ENCODE measurements at regions not wholly inside any gene's neighbourhood (a gene's known extent, or its start where the extent isn't known, plus 50 kb on each side); places are given as distances from the start of the nearest gene placed in this dataset.
A peak's percentile ranks its signal among the peaks of the same experiment; 100 is the strongest.

DNA sequence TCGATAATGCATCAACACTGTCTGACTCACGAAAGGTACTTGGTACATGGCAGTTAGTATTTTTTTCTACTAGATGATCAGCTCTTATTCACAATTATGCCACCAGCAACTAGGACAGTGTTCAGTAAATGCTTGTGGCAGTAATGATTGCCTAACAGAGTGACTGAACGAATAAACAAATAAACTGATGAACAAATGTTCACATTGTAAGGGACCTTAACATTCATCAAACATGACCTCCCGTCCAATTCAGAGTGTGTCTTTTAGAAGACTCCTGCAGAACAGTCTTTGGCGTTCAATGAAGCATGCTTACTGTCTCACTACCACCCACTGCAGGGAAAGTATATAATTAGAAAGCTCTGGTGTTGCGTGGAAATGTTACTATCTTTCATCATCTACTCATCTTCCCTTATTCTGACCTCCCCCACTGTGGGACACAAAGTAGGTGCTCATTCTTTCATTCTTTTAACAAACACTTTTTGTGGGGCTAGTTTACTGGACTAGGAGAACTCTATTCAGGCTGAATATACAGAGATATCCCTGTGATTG is 319.3 kb downstream of the RAB28 start (continued):
- TF ChIP-seq, protein P1, sequence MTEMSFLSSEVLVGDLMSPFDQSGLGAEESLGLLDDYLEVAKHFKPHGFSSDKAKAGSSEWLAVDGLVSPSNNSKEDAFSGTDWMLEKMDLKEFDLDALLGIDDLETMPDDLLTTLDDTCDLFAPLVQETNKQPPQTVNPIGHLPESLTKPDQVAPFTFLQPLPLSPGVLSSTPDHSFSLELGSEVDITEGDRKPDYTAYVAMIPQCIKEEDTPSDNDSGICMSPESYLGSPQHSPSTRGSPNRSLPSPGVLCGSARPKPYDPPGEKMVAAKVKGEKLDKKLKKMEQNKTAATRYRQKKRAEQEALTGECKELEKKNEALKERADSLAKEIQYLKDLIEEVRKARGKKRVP (CRISPR knock-in tag; IDR thresholded peaks at IDR 0.05), result peak in 1 of 2 experiments; percentile 29; a peak in 1 of 4 replicates

DNA sequence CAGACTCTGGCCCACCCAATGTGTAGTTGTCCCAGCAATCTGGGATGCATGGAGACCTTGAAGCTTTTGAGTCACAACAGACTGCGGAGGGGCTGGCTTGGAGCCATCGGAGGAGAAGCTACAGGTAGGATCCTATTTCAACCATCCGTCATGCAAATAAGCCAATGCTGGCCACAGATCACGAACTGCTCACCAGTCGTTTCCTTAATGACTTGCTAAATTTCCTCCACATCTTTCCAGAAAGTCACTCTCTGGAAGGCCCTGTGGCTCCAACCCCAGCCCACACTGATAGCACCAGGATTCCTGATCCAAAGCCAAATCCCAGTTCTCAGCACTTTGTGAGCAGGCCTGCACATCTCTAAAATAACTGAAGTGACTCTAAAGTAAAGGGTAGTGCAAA is 321.3 kb downstream of the RAB28 start:
- FAIRE-seq, result no peak
- H3K79me2 ChIP-seq (ENCODE audit: insufficient read depth, low read length), result no peaks in the 10 kb centered on the region
- no peak overlapping the region for H2AFZ ChIP-seq (ENCODE audit: low read length)
- intact Hi-C loops (cut with micrococcal nuclease; ENCODE audit: unreplicated experiment), result no loop called here
- CTCF ChIA-PET (ENCODE audit: low intra/inter-chr PET ratio, low total read pairs), result no interaction called here
- in situ Hi-C loops (cut with HindIII; ENCODE audit: extremely low pct_ligation_motif_present, low pct_unique_long_range_greater_than_20kb), result no loop called here
- peaks cover 30% of the 10 kb centered on the region for H3K4me1 ChIP-seq (ENCODE audit: insufficient read depth, low read length)
- H4K20me1 ChIP-seq (ENCODE audit: insufficient read depth, low read length), result no peaks in the 10 kb centered on the region
- no peak overlapping the region for H3K9ac ChIP-seq (ENCODE audit: insufficient read depth, low read depth, low read length)
- no peaks in the 10 kb centered on the region for H3K27me3 ChIP-seq (ENCODE audit: control insufficient read depth in 1 of 2, insufficient read depth in 2 of 2, low read length in 2 of 2)
- WGBS (ENCODE audit: low lambda C conversion rate), result 82% methylated on average over 5 of the region's 5 CpGs
- no peak overlapping the region for H3K27ac ChIP-seq (ENCODE audit: extremely low read length, insufficient read depth, low read length)
- no peaks in the 10 kb centered on the region for H3K9me3 ChIP-seq (ENCODE audit: low read length)
- no peak overlapping the region for H3K4me2 ChIP-seq (ENCODE audit: low read depth, low read length)
- H3K36me3 ChIP-seq (replicated peaks in 1 of 2; ENCODE audit: control insufficient read depth in 1 of 2, insufficient read depth in 2 of 2, low read length in 2 of 2), result no peaks in the 10 kb centered on the region
- BruUV-seq (replicated peaks), result no TSS peak
- POLR2A ChIA-PET, result no interaction called here
- TF ChIP-seq ZNF552 (CRISPR knock-in tag; IDR thresholded peaks at IDR 0.05; ENCODE audit: borderline replicate concordance), result no peak
- TF ChIP-seq POLR2G (IDR thresholded peaks at IDR 0.05; ENCODE audit: low read depth, low read length), result no peak
- TF ChIP-seq SIN3B (IDR thresholded peaks at IDR 0.05; ENCODE audit: low read length), result no peak
- TF ChIP-seq POLR2A (IDR thresholded peaks at IDR 0.05; ENCODE audit: insufficient read depth in 1 of 2, low read depth in 2 of 2, low read length in 2 of 2), result no peak
- ATAC-seq, result no peak
- no peak overlapping the region for H3K4me3 ChIP-seq (replicated peaks in 1 of 3; ENCODE audit: insufficient read depth in 1 of 3, low read depth in 2 of 3, low read length in 3 of 3)
- DNase-seq (ENCODE audit: low spot score), result no peak

DNA sequence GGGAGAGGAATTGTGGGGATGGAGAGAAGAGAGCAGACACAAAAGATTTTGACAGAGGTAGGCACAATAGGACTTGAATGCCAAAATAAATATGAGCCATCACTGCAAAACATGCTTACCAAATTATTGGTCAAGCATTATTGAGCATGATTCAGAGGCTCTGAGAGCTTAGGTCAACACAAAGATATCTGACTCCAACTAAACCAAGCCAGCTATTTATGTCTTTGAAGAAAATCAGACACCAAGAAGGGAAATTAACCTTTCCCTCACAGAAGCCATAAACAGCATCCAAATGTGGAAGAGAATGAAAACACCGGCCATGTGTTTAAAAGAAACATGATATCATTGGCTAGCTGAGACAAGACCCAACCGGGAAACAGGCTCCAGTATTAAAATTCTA is 323.2 kb downstream of the RAB28 start:
- Histone ChIP-seq H3K36me3 (replicated peaks in 1 of 2; ENCODE audit: control insufficient read depth in 1 of 2, insufficient read depth in 2 of 2, low read length in 2 of 2) (no peaks in the 10 kb centered on the region), H3K9ac (ENCODE audit: insufficient read depth, low read depth, low read length) (no peak overlapping the region), H3K9me3 (ENCODE audit: low read length) (no peaks in the 10 kb centered on the region), H3K27ac (ENCODE audit: extremely low read length, insufficient read depth, low read length) (no peak overlapping the region), H3K4me3 (replicated peaks in 1 of 3; ENCODE audit: insufficient read depth in 1 of 3, low read depth in 2 of 3, low read length in 3 of 3) (no peak overlapping the region), H4K20me1 (ENCODE audit: insufficient read depth, low read length) (no peaks in the 10 kb centered on the region), H3K79me2 (ENCODE audit: insufficient read depth, low read length) (no peaks in the 10 kb centered on the region), H2AFZ (ENCODE audit: low read length) (no peak overlapping the region), H3K27me3 (ENCODE audit: control insufficient read depth in 1 of 2, insufficient read depth in 2 of 2, low read length in 2 of 2) (no peaks in the 10 kb centered on the region), H3K4me1 (ENCODE audit: insufficient read depth, low read length) (peaks cover 30% of the 10 kb centered on the region), H3K4me2 (ENCODE audit: low read depth, low read length) (no peak overlapping the region)
- ChIA-PET CTCF (ENCODE audit: low intra/inter-chr PET ratio, low total read pairs) (no interaction called here), POLR2A (no interaction called here)
- in situ Hi-C loops (cut with HindIII; ENCODE audit: extremely low pct_ligation_motif_present, low pct_unique_long_range_greater_than_20kb) (no loop called here), intact Hi-C loops (cut with micrococcal nuclease; ENCODE audit: unreplicated experiment) (no loop called here)
- ATAC-seq (no peak), FAIRE-seq (no peak), DNase-seq (ENCODE audit: low spot score) (no peak)
- BruUV-seq (replicated peaks), result no TSS peak
- WGBS (ENCODE audit: low lambda C conversion rate), result 34% methylated on average over 2 of the region's 2 CpGs
- no peak for TF ChIP-seq ZIK1 (CRISPR knock-in tag; IDR thresholded peaks at IDR 0.05; ENCODE audit: borderline replicate concordance, low read depth)
- TF ChIP-seq THAP11 (CRISPR knock-in tag; IDR thresholded peaks at IDR 0.05), result no peak
- TF ChIP-seq STAG1 (CRISPR knock-in tag; IDR thresholded peaks at IDR 0.05), result no peak
- TF ChIP-seq, protein P2, sequence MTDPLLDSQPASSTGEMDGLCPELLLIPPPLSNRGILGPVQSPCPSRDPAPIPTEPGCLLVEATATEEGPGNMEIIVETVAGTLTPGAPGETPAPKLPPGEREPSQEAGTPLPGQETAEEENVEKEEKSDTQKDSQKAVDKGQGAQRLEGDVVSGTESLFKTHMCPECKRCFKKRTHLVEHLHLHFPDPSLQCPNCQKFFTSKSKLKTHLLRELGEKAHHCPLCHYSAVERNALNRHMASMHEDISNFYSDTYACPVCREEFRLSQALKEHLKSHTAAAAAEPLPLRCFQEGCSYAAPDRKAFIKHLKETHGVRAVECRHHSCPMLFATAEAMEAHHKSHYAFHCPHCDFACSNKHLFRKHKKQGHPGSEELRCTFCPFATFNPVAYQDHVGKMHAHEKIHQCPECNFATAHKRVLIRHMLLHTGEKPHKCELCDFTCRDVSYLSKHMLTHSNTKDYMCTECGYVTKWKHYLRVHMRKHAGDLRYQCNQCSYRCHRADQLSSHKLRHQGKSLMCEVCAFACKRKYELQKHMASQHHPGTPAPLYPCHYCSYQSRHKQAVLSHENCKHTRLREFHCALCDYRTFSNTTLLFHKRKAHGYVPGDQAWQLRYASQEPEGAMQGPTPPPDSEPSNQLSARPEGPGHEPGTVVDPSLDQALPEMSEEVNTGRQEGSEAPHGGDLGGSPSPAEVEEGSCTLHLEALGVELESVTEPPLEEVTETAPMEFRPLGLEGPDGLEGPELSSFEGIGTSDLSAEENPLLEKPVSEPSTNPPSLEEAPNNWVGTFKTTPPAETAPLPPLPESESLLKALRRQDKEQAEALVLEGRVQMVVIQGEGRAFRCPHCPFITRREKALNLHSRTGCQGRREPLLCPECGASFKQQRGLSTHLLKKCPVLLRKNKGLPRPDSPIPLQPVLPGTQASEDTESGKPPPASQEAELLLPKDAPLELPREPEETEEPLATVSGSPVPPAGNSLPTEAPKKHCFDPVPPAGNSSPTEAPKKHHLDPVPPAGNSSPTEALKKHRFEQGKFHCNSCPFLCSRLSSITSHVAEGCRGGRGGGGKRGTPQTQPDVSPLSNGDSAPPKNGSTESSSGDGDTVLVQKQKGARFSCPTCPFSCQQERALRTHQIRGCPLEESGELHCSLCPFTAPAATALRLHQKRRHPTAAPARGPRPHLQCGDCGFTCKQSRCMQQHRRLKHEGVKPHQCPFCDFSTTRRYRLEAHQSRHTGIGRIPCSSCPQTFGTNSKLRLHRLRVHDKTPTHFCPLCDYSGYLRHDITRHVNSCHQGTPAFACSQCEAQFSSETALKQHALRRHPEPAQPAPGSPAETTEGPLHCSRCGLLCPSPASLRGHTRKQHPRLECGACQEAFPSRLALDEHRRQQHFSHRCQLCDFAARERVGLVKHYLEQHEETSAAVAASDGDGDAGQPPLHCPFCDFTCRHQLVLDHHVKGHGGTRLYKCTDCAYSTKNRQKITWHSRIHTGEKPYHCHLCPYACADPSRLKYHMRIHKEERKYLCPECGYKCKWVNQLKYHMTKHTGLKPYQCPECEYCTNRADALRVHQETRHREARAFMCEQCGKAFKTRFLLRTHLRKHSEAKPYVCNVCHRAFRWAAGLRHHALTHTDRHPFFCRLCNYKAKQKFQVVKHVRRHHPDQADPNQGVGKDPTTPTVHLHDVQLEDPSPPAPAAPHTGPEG (CRISPR knock-in tag; IDR thresholded peaks at IDR 0.05), result no peak
- TF ChIP-seq LCORL (IDR thresholded peaks at IDR 0.05), result no peak
- no peak for TF ChIP-seq LCORL (CRISPR knock-in tag; IDR thresholded peaks at IDR 0.05)
- TF ChIP-seq, protein P3, sequence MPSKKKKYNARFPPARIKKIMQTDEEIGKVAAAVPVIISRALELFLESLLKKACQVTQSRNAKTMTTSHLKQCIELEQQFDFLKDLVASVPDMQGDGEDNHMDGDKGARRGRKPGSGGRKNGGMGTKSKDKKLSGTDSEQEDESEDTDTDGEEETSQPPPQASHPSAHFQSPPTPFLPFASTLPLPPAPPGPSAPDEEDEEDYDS (CRISPR knock-in tag; IDR thresholded peaks at IDR 0.05), result no peak

Measured in HepG2 (cell line).